ENCODE measurements at regions not wholly inside any gene's neighbourhood (a gene's known extent, or its start where the extent isn't known, plus 50 kb on each side); places are given as distances from the start of the nearest gene placed in this dataset.
A peak's percentile ranks its signal among the peaks of the same experiment; 100 is the strongest.

DNA sequence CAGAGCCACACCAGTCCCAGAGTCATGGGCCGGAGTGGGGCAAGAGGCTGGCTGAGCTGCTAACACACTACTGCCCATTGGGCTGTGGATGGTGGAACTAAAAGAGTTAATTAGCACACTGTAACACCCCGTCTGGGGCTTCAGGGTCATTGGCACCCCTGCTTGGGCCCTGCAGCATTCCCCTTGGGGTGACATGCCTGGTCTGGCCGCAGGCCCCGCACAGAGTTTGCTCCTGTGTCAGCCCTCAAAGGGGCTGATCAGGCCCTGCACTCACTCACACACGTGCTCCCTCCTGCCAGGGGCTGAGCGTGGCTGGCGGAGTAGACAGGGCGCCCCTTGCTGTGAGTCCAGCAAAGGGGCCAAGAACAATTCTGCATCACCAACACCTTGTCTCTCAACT lies 1499.6 kb upstream of the TMEM132C start:
- TF ChIP-seq, protein P1, sequence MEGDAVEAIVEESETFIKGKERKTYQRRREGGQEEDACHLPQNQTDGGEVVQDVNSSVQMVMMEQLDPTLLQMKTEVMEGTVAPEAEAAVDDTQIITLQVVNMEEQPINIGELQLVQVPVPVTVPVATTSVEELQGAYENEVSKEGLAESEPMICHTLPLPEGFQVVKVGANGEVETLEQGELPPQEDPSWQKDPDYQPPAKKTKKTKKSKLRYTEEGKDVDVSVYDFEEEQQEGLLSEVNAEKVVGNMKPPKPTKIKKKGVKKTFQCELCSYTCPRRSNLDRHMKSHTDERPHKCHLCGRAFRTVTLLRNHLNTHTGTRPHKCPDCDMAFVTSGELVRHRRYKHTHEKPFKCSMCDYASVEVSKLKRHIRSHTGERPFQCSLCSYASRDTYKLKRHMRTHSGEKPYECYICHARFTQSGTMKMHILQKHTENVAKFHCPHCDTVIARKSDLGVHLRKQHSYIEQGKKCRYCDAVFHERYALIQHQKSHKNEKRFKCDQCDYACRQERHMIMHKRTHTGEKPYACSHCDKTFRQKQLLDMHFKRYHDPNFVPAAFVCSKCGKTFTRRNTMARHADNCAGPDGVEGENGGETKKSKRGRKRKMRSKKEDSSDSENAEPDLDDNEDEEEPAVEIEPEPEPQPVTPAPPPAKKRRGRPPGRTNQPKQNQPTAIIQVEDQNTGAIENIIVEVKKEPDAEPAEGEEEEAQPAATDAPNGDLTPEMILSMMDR (IDR thresholded peaks at IDR 0.05; ENCODE audit: control extremely low read depth in 1 of 3, insufficient read depth in 1 of 3, low read depth in 1 of 3, low read length in 3 of 3), result 0 out of 4 replicates have a peak, but pooled peaks of 1 of the 3 experiments have one; percentile 2
- no peak for TF ChIP-seq TCF12 (IDR thresholded peaks at IDR 0.05; ENCODE audit: low read depth, low read length)
- FAIRE-seq (no peak), DNase-seq (ENCODE audit: low read depth in 1 of 2, low spot score in 2 of 2) (no peak)
- Histone ChIP-seq H4K20me1 (replicated peaks in 1 of 2; ENCODE audit: control insufficient read depth in 1 of 2, insufficient read depth in 2 of 2, low read length in 2 of 2) (no peaks in the 10 kb centered on the region), H2BK15ac (ENCODE audit: low read length) (no peak overlapping the region), H2BK20ac (ENCODE audit: low read length) (no peak overlapping the region), H3K23ac (ENCODE audit: insufficient read length) (no peak overlapping the region), H2BK12ac (ENCODE audit: low read depth, low read length) (no peak overlapping the region), H3K56ac (replicated peaks; ENCODE audit: insufficient read length, low read depth, low read length) (no peak overlapping the region), H3K23me2 (ENCODE audit: low read depth, low read length) (no peaks in the 10 kb centered on the region; the same call in 1 of the 2 replicates), H4K5ac (ENCODE audit: insufficient read length, low read depth, low read length) (no peak overlapping the region), H2AK5ac (ENCODE audit: low read depth, low read length) (no peak overlapping the region), H4K8ac (ENCODE audit: extremely low read depth, insufficient read depth, low read length) (no peak overlapping the region), H3K27me3 (replicated peaks in 1 of 4; ENCODE audit: control insufficient read depth in 3 of 4, extremely low read depth in 1 of 4, insufficient read depth in 3 of 4, low read length in 3 of 4) (no peaks in the 10 kb centered on the region), H3K4ac (replicated peaks; ENCODE audit: insufficient read length, low read depth, low read length) (no peak overlapping the region), H3K4me1 (replicated peaks in 1 of 4; ENCODE audit: control insufficient read depth in 3 of 4, insufficient read depth in 4 of 4, low read length in 3 of 4) (no peaks in the 10 kb centered on the region), H4K91ac (replicated peaks; ENCODE audit: insufficient read length, low read length) (no peak overlapping the region), H3K18ac (ENCODE audit: extremely low read depth, low read length) (no peak overlapping the region), H3K4me3 (ENCODE audit: extremely low read depth in 1 of 4, insufficient read depth in 2 of 4, low read depth in 3 of 4, low read length in 4 of 4) (no peak overlapping the region), H3K4me2 (ENCODE audit: insufficient read depth in 1 of 2, low read depth in 2 of 2, low read length in 2 of 2) (no peak overlapping the region), H3K14ac (ENCODE audit: insufficient read length) (no peak overlapping the region), H2BK120ac (replicated peaks; ENCODE audit: low read depth, low read length) (no peak overlapping the region), H3K9me3 (ENCODE audit: insufficient read depth in 2 of 2, low read depth in 1 of 2, low read length in 1 of 2) (peaks cover 4 to 13% of the 10 kb centered on the region in 2 experiments), H3K27ac (ENCODE audit: low read depth, low read length) (no peak overlapping the region), H2BK5ac (ENCODE audit: low read depth, low read length) (no peak overlapping the region), H2AFZ (ENCODE audit: low read length) (no peak overlapping the region), H3K79me2 (ENCODE audit: control insufficient read depth in 1 of 2, insufficient read depth in 2 of 2, low read length in 2 of 2) (no peaks in the 10 kb centered on the region), H3K79me1 (ENCODE audit: low read depth, low read length) (no peaks in the 10 kb centered on the region), H3K36me3 (ENCODE audit: control insufficient read depth in 2 of 4, insufficient read depth in 4 of 4, low read length in 3 of 4) (no peaks in the 10 kb centered on the region), H3K9ac (replicated peaks in 1 of 4; ENCODE audit: extremely low read depth in 1 of 4, low read depth in 3 of 4, low read length in 3 of 4) (no peak overlapping the region)
- POLR2A ChIA-PET (ENCODE audit: partially characterized antibody), result no interaction called here
- CTCF ChIA-PET (ENCODE audit: partially characterized antibody), result interaction anchor here (1.8 kb wide), 1 partner anchor 20 kb away, joined by 9 read pairs; no protein-coding TSS in a partner anchor
- WGBS, 2 experiments (ENCODE audit: extremely low coverage in 1 of 2, insufficient coverage in 1 of 2, insufficient read length in 1 of 2, insufficient replicate concordance in 2 of 2, low coverage in 1 of 2, low lambda C conversion rate in 2 of 2, missing lambda C conversion rate in 1 of 2), result 88% methylated on average over 8 of the region's 8 CpGs; no CpG with 5 or more reads in 1 of the 2 experiments
